Progenitor cell of endocrine pancreas (in vitro differentiated cells): ENCODE measurements at regions not wholly inside any gene's neighbourhood (a gene's known extent, or its start where the extent isn't known, plus 50 kb on each side); places are given as distances from the start of the nearest gene placed in this dataset.

Experiments
- DNase-seq: peaks from one replicate; pipeline ENCODE4 v3.0.0; 2021; ENCODE audit warnings: low spot score; ENCODE audit not compliant: unreplicated experiment
- H3K27ac Mint-ChIP-seq: 2 replicates; pipeline ENCODE4 v1.8.0; 2021; ENCODE audit warnings: mild to moderate bottlenecking, moderate library complexity, mixed read lengths
- H3K27me3 Mint-ChIP-seq: 2 replicates; pipeline ENCODE4 v1.8.0; 2021; ENCODE audit warnings: mixed read lengths
- H3K36me3 Mint-ChIP-seq: 2 replicates; pipeline ENCODE4 v1.8.0; 2022; ENCODE audit warnings: mixed read lengths; ENCODE audit not compliant: insufficient read depth
- H3K4me1 Mint-ChIP-seq: 2 replicates; pipeline ENCODE4 v1.8.0; 2021; ENCODE audit warnings: low read depth, mixed read lengths
- H3K4me3 Mint-ChIP-seq: 2 replicates; pipeline ENCODE4 v1.8.0; 2021; ENCODE audit warnings: low read depth, mild to moderate bottlenecking, moderate library complexity, mixed read lengths
- H3K9me3 Mint-ChIP-seq: 2 replicates; pipeline ENCODE4 v1.8.0; 2021; ENCODE audit warnings: low read depth, mixed read lengths
- TF ChIP-seq, protein P1 (sequence below): fragments of 200-600 bp; sonication (generic); IDR thresholded peaks from one replicate; pipeline ENCODE4 v1.5.0; 2021; ENCODE audit warnings: antibody characterized with exemption, mild to moderate bottlenecking; ENCODE audit not compliant: unreplicated experiment

GRCh38 chr4:57373991-57374390 lies 263.8 kb upstream of the IGFBP7 start:
- H3K27me3 Mint-ChIP-seq: no peaks in the 10 kb centered on the region
- H3K4me1 Mint-ChIP-seq: peaks cover 2% of the 10 kb centered on the region
- TF ChIP-seq, protein P1, sequence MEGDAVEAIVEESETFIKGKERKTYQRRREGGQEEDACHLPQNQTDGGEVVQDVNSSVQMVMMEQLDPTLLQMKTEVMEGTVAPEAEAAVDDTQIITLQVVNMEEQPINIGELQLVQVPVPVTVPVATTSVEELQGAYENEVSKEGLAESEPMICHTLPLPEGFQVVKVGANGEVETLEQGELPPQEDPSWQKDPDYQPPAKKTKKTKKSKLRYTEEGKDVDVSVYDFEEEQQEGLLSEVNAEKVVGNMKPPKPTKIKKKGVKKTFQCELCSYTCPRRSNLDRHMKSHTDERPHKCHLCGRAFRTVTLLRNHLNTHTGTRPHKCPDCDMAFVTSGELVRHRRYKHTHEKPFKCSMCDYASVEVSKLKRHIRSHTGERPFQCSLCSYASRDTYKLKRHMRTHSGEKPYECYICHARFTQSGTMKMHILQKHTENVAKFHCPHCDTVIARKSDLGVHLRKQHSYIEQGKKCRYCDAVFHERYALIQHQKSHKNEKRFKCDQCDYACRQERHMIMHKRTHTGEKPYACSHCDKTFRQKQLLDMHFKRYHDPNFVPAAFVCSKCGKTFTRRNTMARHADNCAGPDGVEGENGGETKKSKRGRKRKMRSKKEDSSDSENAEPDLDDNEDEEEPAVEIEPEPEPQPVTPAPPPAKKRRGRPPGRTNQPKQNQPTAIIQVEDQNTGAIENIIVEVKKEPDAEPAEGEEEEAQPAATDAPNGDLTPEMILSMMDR: no peak
- no peaks in the 10 kb centered on the region for H3K36me3 Mint-ChIP-seq
- DNase-seq: no peak
- no peaks in the 10 kb centered on the region for H3K9me3 Mint-ChIP-seq
- H3K27ac Mint-ChIP-seq: no peak overlapping the region
- no peak overlapping the region for H3K4me3 Mint-ChIP-seq

- H3K27ac Mint-ChIP-seq: no peak overlapping the region
- no peaks in the 10 kb centered on the region for H3K4me1 Mint-ChIP-seq
- H3K9me3 Mint-ChIP-seq: no peaks in the 10 kb centered on the region
- TF ChIP-seq, protein P1: no peak
- H3K4me3 Mint-ChIP-seq: no peak overlapping the region
- no peaks in the 10 kb centered on the region for H3K36me3 Mint-ChIP-seq
- no peak for DNase-seq
- no peaks in the 10 kb centered on the region for H3K27me3 Mint-ChIP-seq
Measured at GRCh38 chr4:57371671-57372070, 261.5 kb upstream of the IGFBP7 start.

DNA sequence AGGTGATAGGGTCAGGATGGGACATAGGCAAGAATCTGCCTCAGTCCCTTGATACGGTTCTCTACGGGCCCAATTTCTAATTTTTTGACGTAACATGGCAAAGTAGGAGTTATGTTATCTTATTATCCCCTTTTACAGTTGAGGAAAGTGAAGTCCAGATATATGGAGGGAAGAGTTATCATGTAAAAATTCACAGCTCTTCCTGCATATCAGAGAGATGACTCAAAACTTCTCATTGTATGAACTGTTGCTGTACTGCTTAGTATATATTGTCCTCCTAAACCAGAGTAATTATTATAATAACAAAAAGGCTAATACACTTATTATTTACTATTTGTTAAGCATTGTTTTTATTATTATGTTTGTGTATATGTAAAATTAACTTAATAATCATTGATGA lies 260.5 kb upstream of the IGFBP7 start:
- no peak for DNase-seq
- Mint-ChIP-seq H3K9me3 (no peaks in the 10 kb centered on the region), H3K36me3 (no peaks in the 10 kb centered on the region), H3K4me3 (no peak overlapping the region), H3K27ac (no peak overlapping the region), H3K4me1 (no peaks in the 10 kb centered on the region), H3K27me3 (no peaks in the 10 kb centered on the region)
- TF ChIP-seq, protein P1: no peak

GRCh38 chr4:57369446-57369845 lies 259.3 kb upstream of the IGFBP7 start:
- H3K4me3 Mint-ChIP-seq: no peak overlapping the region
- H3K4me1 Mint-ChIP-seq: no peaks in the 10 kb centered on the region
- no peaks in the 10 kb centered on the region for H3K9me3 Mint-ChIP-seq
- no peak overlapping the region for H3K27ac Mint-ChIP-seq
- no peaks in the 10 kb centered on the region for H3K36me3 Mint-ChIP-seq
- TF ChIP-seq, protein P1: no peak
- no peak for DNase-seq
- H3K27me3 Mint-ChIP-seq: no peaks in the 10 kb centered on the region

DNA sequence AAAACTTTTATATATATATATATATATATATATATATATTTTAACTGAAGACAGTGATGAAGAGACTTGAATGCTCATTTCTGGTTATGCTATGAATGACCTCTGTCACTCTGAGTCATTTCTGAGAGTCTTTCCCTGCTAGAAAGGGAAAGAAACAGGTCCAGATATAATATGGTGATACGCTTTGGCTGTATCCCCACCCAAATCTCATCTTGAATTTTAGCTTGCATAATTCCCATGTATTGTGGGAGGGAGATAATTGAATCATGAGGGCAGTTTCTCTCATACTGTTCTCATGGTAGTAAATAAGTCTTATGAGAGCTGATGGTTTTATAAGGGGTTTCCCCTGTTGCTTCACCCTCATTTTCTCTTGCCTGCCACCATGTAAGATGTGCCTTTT lies 254.1 kb upstream of the IGFBP7 start:
- no peak overlapping the region for H3K27ac Mint-ChIP-seq
- no peaks in the 10 kb centered on the region for H3K4me1 Mint-ChIP-seq
- H3K27me3 Mint-ChIP-seq: no peaks in the 10 kb centered on the region
- H3K36me3 Mint-ChIP-seq: no peaks in the 10 kb centered on the region
- H3K9me3 Mint-ChIP-seq: no peaks in the 10 kb centered on the region
- no peak for DNase-seq
- H3K4me3 Mint-ChIP-seq: no peak overlapping the region
- TF ChIP-seq, protein P1: no peak
